ENCODE measurements at regions not wholly inside any gene's neighbourhood (a gene's known extent, or its start where the extent isn't known, plus 50 kb on each side); places are given as distances from the start of the nearest gene placed in this dataset.

GRCh38 chr9:129330711-129331492 lies 152.8 kb upstream of the IER5L start:
- no peak for DNase-seq

- no peak for DNase-seq
Measured at GRCh38 chr9:129328355-129329042, 150.4 kb upstream of the IER5L start.

- DNase-seq = no peak
Measured at GRCh38 chr9:129327552-129328328, 149.7 kb upstream of the IER5L start.

GRCh38 chr9:129326061-129327005 lies 148.3 kb upstream of the IER5L start:
- no peak for DNase-seq

- DNase-seq = no peak
Measured at GRCh38 chr9:129324808-129325502, 146.9 kb upstream of the IER5L start.

- no peak for DNase-seq
Measured at GRCh38 chr9:129323999-129324553, 146.0 kb upstream of the IER5L start.

- no peak for DNase-seq
Measured at GRCh38 chr9:129323376-129323998, 145.4 kb upstream of the IER5L start.

- no peak for DNase-seq
Measured at GRCh38 chr9:129322641-129323375, 144.7 kb upstream of the IER5L start.

GRCh38 chr9:129322022-129322621 lies 144.1 kb upstream of the IER5L start:
- DNase-seq = no peak

- no peak for DNase-seq
Measured at GRCh38 chr9:129321286-129322021, 143.4 kb upstream of the IER5L start.

GRCh38 chr9:129320575-129321285 lies 142.7 kb upstream of the IER5L start:
- peak; percentile 87 to 91 for DNase-seq

GRCh38 chr9:129319938-129320481 lies 141.9 kb upstream of the IER5L start:
- DNase-seq = no peak

GRCh38 chr9:129319076-129319937 lies 141.2 kb upstream of the IER5L start:
- no peak for DNase-seq

- DNase-seq = no peak
Measured at GRCh38 chr9:129318121-129319075, 140.3 kb upstream of the IER5L start.

Data from right lung (tissue), 2 donors.